ENCODE measurements at regions not wholly inside any gene's neighbourhood (a gene's known extent, or its start where the extent isn't known, plus 50 kb on each side); places are given as distances from the start of the nearest gene placed in this dataset.

DNA sequence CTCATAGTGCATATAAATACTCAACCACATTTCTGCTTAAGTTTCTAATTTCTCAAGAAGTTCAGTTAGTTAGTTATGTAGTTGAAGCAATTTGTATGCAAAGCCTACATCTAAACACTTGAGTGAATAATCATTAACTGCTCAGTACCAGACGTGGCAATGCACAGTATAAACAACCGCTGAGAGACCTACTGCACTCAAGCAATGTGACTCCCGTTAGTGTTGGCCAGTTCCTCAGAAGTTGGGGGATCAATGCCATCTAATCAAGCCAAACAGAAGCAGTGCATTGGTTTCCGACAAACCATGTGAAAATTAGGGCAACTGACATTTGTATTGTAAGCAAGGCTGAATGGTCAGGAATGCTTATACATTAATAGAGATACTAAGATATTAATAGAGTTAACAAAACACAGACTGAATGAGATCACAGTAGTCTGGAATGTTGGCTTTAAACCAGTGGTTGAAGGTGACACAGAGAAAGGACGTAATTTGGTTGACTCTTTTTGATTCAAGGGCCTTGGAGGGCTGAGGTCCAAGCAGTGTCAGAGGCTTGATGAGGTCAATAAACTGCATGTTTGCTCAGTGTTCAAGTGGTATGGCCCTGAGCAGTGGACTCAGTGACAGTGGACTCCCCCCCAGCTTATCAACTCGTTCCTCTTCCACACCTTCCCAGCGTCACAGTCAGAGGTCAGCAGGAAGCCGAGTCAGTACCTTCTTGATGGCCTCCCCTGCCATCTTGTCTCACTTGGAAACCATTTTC lies 255.5 kb downstream of the CTH start:
- no peak for TF ChIP-seq CTCF (conservative IDR thresholded peaks at IDR 0.05; ENCODE audit: low read depth, low read length)
- no peak for DNase-seq (ENCODE audit: low read depth)
- no peak overlapping the region for H3K4me3 ChIP-seq (ENCODE audit: low read depth, low read length)

GRCh38 chr1:70667494-70668170 lies 256.6 kb downstream of the CTH start:
- no peak for TF ChIP-seq CTCF (conservative IDR thresholded peaks at IDR 0.05; ENCODE audit: low read depth, low read length)
- H3K4me3 ChIP-seq (ENCODE audit: low read depth, low read length), result no peak overlapping the region
- DNase-seq (ENCODE audit: low read depth), result no peak

DNA sequence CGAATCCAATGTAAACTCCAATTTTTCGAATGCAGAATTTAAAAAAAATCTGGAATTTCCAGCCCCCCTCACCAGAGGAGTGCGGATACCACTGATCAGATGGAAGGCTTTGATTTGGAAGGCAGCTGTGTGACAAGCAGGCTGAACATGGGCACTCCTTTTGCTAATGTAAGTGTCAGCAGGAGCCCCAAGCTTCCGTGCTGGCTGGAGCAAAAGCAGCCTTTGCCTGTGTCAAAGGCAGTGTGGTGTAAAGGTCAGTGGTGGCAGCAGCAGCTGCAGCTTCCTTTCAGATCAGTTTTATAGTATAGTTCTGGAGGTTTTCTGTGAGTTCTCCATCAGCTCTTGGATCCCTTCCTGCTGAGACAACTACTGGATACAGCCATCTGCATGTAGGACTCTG lies 259.9 kb downstream of the CTH start:
- no peak for DNase-seq (ENCODE audit: low read depth)
- no peak for TF ChIP-seq CTCF (conservative IDR thresholded peaks at IDR 0.05; ENCODE audit: low read depth, low read length)
- no peak overlapping the region for H3K4me3 ChIP-seq (ENCODE audit: low read depth, low read length)

GRCh38 chr1:70672442-70672888 lies 261.4 kb downstream of the CTH start:
- TF ChIP-seq CTCF (conservative IDR thresholded peaks at IDR 0.05; ENCODE audit: low read depth, low read length), result no peak
- H3K4me3 ChIP-seq (ENCODE audit: low read depth, low read length), result no peak overlapping the region
- no peak for DNase-seq (ENCODE audit: low read depth)

DNA sequence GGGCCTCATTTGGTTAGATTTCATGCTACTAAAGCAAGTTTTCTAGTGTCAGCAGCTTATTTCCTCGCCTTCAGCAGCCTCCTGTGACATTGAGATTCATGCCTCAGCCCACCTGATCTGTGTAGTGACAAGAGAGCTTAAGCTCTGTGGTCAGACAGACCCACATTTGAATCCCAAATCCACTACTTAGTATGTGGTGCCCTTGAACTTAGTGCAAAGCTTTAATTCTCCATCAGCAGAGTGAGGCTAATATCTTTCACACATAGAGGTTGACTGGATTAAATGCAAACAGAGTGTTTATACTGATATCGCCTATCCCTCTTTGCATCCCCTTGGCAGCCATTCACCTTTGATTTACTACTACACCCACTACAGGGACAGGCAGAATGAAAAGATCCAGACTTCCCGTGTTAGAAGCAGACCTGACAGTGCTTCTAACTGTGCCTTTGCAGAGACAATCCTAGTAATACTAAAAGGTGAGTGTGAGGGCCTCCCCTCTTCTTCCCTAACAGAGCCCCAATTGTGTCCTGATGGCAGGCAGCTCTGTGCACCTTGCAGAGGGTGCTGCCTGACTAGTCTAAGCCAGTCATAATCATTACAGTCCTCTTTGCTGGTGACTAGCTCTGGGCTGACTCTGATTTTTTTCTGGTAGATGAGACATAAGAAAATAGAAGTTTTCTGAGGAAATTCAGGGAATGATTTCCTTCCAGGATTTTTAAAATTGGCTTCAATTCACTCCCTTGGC lies 264.0 kb downstream of the CTH start:
- TF ChIP-seq CTCF (conservative IDR thresholded peaks at IDR 0.05; ENCODE audit: low read depth, low read length), result no peak
- DNase-seq (ENCODE audit: low read depth), result no peak
- no peak overlapping the region for H3K4me3 ChIP-seq (ENCODE audit: low read depth, low read length)

DNA sequence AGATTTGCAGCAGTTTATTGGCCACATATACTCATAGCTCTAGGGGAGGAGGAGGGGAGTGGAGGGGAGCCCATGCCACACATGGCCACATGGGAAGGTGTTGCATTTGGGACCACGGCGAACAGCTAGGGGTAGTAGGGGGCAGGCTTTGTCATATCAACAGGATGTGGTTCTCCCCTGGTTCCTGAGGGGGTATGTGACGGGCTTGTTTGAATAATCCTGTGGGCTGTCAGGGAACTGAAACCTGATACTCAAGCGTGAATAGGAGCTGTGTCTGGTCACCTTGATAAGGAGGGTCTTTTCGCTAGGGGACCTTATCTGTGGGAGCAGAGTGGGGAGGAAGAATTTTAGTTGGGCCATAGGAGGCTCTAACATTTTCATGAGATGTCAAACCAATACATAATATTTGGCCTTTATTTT lies 264.7 kb downstream of the CTH start:
- no peak for TF ChIP-seq CTCF (conservative IDR thresholded peaks at IDR 0.05; ENCODE audit: low read depth, low read length)
- no peak for DNase-seq (ENCODE audit: low read depth)
- H3K4me3 ChIP-seq (ENCODE audit: low read depth, low read length), result no peak overlapping the region

Measured in choroid plexus epithelial cell (primary cell).